RWPE2 (cell line): ENCODE measurements at regions not wholly inside any gene's neighbourhood (a gene's known extent, or its start where the extent isn't known, plus 50 kb on each side); places are given as distances from the start of the nearest gene placed in this dataset.

ENCODE experiments used
- ATAC-seq: fragments of 200-7000 bp; cut with Tn5 transposase; 3 replicates; pipeline ENCODE4 v1.9.1; 2021; ENCODE audit warnings: low read depth
- DNase-seq: peaks from one replicate; pipeline ENCODE4 v3.0.0-alpha.2; 2020; ENCODE audit warnings: low spot score
- H3K27ac ChIP-seq: fragments of 450-650 bp; 2 replicates; pipeline ENCODE4 v1.5.1; 2017; ENCODE audit warnings: mild to moderate bottlenecking; ENCODE audit not compliant: poor library complexity, severe bottlenecking
- H3K27me3 ChIP-seq: fragments of 250-450 bp; sonication (Bioruptor Pico); 2 replicates; pipeline ENCODE4 v1.5.1; 2021; ENCODE audit warnings: mild to moderate bottlenecking, moderate library complexity; ENCODE audit not compliant: insufficient read depth, poor library complexity, severe bottlenecking
- H3K36me3 ChIP-seq: fragments of 250-450 bp; sonication (Bioruptor Pico); 2 replicates; pipeline ENCODE4 v1.5.1; 2020; ENCODE audit warnings: low read depth, mild to moderate bottlenecking, moderate library complexity
- H3K4me1 ChIP-seq: fragments of 250-450 bp; sonication (Bioruptor Pico); 2 replicates; pipeline ENCODE4 v1.5.1; 2021; ENCODE audit warnings: mild to moderate bottlenecking, moderate library complexity; ENCODE audit not compliant: insufficient read depth, poor library complexity, severe bottlenecking
- H3K4me3 ChIP-seq: fragments of 250-450 bp; sonication (Bioruptor Pico); 2 replicates; pipeline ENCODE4 v1.5.1; 2021; ENCODE audit warnings: mild to moderate bottlenecking, moderate library complexity; ENCODE audit not compliant: severe bottlenecking
- H3K9me3 ChIP-seq: fragments of 250-450 bp; sonication (Bioruptor Pico); 2 replicates; pipeline ENCODE4 v1.5.1; 2021; ENCODE audit warnings: mild to moderate bottlenecking, moderate library complexity; ENCODE audit not compliant: severe bottlenecking
- TF ChIP-seq, protein P1 (sequence below): fragments of 450-650 bp; IDR thresholded peaks from one replicate; pipeline ENCODE4 v1.5.1; 2017; ENCODE audit warnings: mild to moderate bottlenecking, moderate library complexity; ENCODE audit not compliant: poor library complexity, severe bottlenecking

GRCh38 chr18:47582093-47582492, 330.6 kb upstream of the SKOR2 start:
- H3K27ac ChIP-seq: no peak overlapping the region

DNA sequence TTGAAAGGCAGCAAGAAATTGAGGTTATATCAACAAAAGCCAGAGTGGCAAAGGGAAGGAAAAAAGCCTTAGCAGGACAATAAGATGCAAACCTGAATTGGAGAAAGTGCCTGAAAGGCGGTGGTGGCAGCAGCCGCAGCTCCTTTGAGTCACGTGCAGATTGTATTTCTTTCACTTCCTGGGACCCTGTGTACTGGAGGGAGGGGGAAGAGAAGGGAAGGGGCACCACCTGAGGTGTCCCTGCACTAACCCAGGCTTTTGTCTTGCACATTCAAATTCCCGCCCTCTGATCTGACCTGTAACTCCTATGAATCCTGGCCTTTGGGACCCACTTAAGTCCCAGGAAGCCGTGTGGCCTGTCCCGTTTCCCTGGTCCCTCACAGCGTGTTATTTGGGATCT, 326.1 kb upstream of the SKOR2 start:
- no peak for DNase-seq
- no peaks in the 10 kb centered on the region for H3K36me3 ChIP-seq
- H3K27me3 ChIP-seq: peaks cover 6% of the 10 kb centered on the region
- TF ChIP-seq, protein P1, sequence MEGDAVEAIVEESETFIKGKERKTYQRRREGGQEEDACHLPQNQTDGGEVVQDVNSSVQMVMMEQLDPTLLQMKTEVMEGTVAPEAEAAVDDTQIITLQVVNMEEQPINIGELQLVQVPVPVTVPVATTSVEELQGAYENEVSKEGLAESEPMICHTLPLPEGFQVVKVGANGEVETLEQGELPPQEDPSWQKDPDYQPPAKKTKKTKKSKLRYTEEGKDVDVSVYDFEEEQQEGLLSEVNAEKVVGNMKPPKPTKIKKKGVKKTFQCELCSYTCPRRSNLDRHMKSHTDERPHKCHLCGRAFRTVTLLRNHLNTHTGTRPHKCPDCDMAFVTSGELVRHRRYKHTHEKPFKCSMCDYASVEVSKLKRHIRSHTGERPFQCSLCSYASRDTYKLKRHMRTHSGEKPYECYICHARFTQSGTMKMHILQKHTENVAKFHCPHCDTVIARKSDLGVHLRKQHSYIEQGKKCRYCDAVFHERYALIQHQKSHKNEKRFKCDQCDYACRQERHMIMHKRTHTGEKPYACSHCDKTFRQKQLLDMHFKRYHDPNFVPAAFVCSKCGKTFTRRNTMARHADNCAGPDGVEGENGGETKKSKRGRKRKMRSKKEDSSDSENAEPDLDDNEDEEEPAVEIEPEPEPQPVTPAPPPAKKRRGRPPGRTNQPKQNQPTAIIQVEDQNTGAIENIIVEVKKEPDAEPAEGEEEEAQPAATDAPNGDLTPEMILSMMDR: no peak
- H3K4me1 ChIP-seq: no peaks in the 10 kb centered on the region
- H3K27ac ChIP-seq: no peak overlapping the region
- ATAC-seq: no peak
- no peaks in the 10 kb centered on the region for H3K9me3 ChIP-seq
- no peak overlapping the region for H3K4me3 ChIP-seq

More at GRCh38 chr18:47582093-47582492, 330.6 kb upstream of the SKOR2 start:
- Histone ChIP-seq H3K4me3 (no peak overlapping the region), H3K4me1 (no peaks in the 10 kb centered on the region), H3K36me3 (no peaks in the 10 kb centered on the region), H3K27me3 (no peaks in the 10 kb centered on the region), H3K9me3 (no peaks in the 10 kb centered on the region)
- TF ChIP-seq, protein P1: no peak
- ATAC-seq (no peak), DNase-seq (no peak)

- DNase-seq: no peak
- ATAC-seq: no peak
- H3K4me3 ChIP-seq: no peak overlapping the region
- H3K9me3 ChIP-seq: no peaks in the 10 kb centered on the region
- peaks cover 6% of the 10 kb centered on the region for H3K27me3 ChIP-seq
- H3K27ac ChIP-seq: no peak overlapping the region
- no peaks in the 10 kb centered on the region for H3K4me1 ChIP-seq
- TF ChIP-seq, protein P1: no peak
- no peaks in the 10 kb centered on the region for H3K36me3 ChIP-seq
Measured at GRCh38 chr18:47574966-47575365, 323.5 kb upstream of the SKOR2 start.

DNA sequence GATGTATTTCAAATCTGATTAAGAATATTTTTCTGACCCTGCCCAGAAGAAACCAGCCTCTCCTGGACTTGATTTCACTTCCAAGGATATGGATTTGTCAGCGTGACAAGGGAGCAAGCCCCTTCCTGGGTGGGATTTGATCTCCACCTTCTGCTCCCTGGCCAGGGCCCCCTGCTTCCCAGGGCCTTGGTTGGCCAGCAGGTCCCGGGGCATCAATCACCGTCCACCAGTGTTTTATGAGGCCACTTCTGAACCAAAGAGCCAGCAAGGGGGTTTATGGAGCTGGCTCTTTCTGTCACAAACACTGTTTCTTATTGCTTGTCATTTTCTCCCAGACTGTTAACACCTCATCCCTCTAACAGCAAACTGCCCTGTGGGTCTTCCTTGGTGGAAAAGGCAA, 320.5 kb upstream of the SKOR2 start:
- TF ChIP-seq, protein P1: no peak
- no peaks in the 10 kb centered on the region for H3K4me1 ChIP-seq
- H3K27me3 ChIP-seq: peaks cover 6% of the 10 kb centered on the region
- H3K9me3 ChIP-seq: no peaks in the 10 kb centered on the region
- DNase-seq: no peak
- H3K27ac ChIP-seq: no peak overlapping the region
- no peak for ATAC-seq
- H3K36me3 ChIP-seq: no peaks in the 10 kb centered on the region
- H3K4me3 ChIP-seq: no peak overlapping the region

DNA sequence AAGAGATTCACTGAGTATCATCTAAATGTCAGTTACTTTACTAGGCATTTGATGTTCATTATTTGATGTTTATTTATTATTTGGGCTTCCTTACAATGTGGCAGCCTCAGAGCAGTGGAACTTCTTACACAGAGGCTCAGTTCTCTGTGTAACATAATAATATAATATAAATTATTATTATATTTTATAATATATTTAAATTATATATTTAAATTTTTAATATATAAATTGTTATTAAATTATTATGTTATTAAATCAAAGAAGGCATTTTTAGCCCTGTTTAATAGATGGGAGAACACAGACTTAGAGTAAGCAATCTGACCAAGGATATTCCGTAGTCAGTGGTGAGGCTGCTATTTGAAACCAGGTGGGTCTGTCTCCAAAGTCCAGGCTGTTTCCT, 315.3 kb upstream of the SKOR2 start:
- ATAC-seq: no peak
- TF ChIP-seq, protein P1: no peak
- Histone ChIP-seq H3K9me3 (no peaks in the 10 kb centered on the region), H3K27ac (no peak overlapping the region), H3K4me3 (no peak overlapping the region), H3K36me3 (no peaks in the 10 kb centered on the region), H3K27me3 (no peaks in the 10 kb centered on the region), H3K4me1 (no peaks in the 10 kb centered on the region)
- DNase-seq: no peak
